ENCODE measurements at regions not wholly inside any gene's neighbourhood (a gene's known extent, or its start where the extent isn't known, plus 50 kb on each side); places are given as distances from the start of the nearest gene placed in this dataset.

- Histone ChIP-seq H3K9me3 (no peaks in the 10 kb centered on the region), H3K27ac (no peak overlapping the region)
These were observed 162.5 kb upstream of the SETBP1 start for GRCh38 chr18:44518091-44518615.

GRCh38 chr18:44518666-44519065 lies 162.0 kb upstream of the SETBP1 start:
- Histone ChIP-seq H3K4me1 (no peaks in the 10 kb centered on the region), H3K36me3 (no peaks in the 10 kb centered on the region), H3K9me3 (no peaks in the 10 kb centered on the region), H3K27ac (no peak overlapping the region), H3K27me3 (no peaks in the 10 kb centered on the region), H3K4me3 (no peak overlapping the region)
- no peak for DNase-seq (ENCODE audit: low spot score in 2 of 2)
- WGBS = 83% methylated on average over 1 of the region's 1 CpG
- TF ChIP-seq POLR2A (IDR thresholded peaks at IDR 0.05) (no peak), EP300 (IDR thresholded peaks at IDR 0.05) (no peak), CTCF (IDR thresholded peaks at IDR 0.05) (no peak), POLR2AphosphoS5 (IDR thresholded peaks at IDR 0.05) (no peak)

More at GRCh38 chr18:44518091-44518615, 162.5 kb upstream of the SETBP1 start:
- TF ChIP-seq POLR2A (IDR thresholded peaks at IDR 0.05) (no peak), EP300 (IDR thresholded peaks at IDR 0.05) (no peak), POLR2AphosphoS5 (IDR thresholded peaks at IDR 0.05) (no peak), CTCF (IDR thresholded peaks at IDR 0.05) (no peak)
- no peaks in the 10 kb centered on the region for H3K36me3 ChIP-seq
- WGBS = 67% methylated on average over 4 of the region's 4 CpGs
- no peak overlapping the region for H3K4me3 ChIP-seq
- no peak for DNase-seq (ENCODE audit: low spot score in 2 of 2)
- H3K27me3 ChIP-seq = no peaks in the 10 kb centered on the region
- no peaks in the 10 kb centered on the region for H3K4me1 ChIP-seq

- H3K4me1 ChIP-seq = no peaks in the 10 kb centered on the region
- no peaks in the 10 kb centered on the region for H3K27me3 ChIP-seq
- H3K36me3 ChIP-seq = no peaks in the 10 kb centered on the region
- no peak for DNase-seq (ENCODE audit: low spot score in 2 of 2)
- H3K4me3 ChIP-seq = no peak overlapping the region
- no peaks in the 10 kb centered on the region for H3K9me3 ChIP-seq
- TF ChIP-seq CTCF (IDR thresholded peaks at IDR 0.05) = no peak
- TF ChIP-seq POLR2AphosphoS5 (IDR thresholded peaks at IDR 0.05) = no peak
- TF ChIP-seq POLR2A (IDR thresholded peaks at IDR 0.05) = no peak
- no peak for TF ChIP-seq EP300 (IDR thresholded peaks at IDR 0.05)
- H3K27ac ChIP-seq = no peak overlapping the region
- 84% methylated on average over 3 of the region's 3 CpGs for WGBS
These were observed 159.6 kb upstream of the SETBP1 start for GRCh38 chr18:44520981-44521667.

- Histone ChIP-seq H3K36me3 (no peaks in the 10 kb centered on the region), H3K27ac (no peak overlapping the region)
These were observed 159.0 kb upstream of the SETBP1 start for GRCh38 chr18:44521668-44522022.

More at GRCh38 chr18:44521668-44522022, 159.0 kb upstream of the SETBP1 start:
- Histone ChIP-seq H3K9me3 (no peaks in the 10 kb centered on the region), H3K4me1 (no peaks in the 10 kb centered on the region), H3K27me3 (no peaks in the 10 kb centered on the region), H3K4me3 (no peak overlapping the region)
- TF ChIP-seq EP300 (IDR thresholded peaks at IDR 0.05) (no peak), POLR2A (IDR thresholded peaks at IDR 0.05) (no peak), CTCF (IDR thresholded peaks at IDR 0.05) (no peak), POLR2AphosphoS5 (IDR thresholded peaks at IDR 0.05) (no peak)
- no peak for DNase-seq (ENCODE audit: low spot score in 2 of 2)

All from suprapubic skin (tissue), 4 donors.